ENCODE measurements at regions not wholly inside any gene's neighbourhood (a gene's known extent, or its start where the extent isn't known, plus 50 kb on each side); places are given as distances from the start of the nearest gene placed in this dataset.

GRCh38 chr13:111561091-111561781, 240.8 kb downstream of the TEX29 start:
- Mint-ChIP-seq H3K36me3 (no peaks in the 10 kb centered on the region), H3K27ac (no peak overlapping the region), H3K4me3 (no peak overlapping the region), H3K27me3 (peaks cover 3 to 26% of the 10 kb centered on the region in 2 donors), H3K4me1 (no peaks in the 10 kb centered on the region), H3K9me3 (no peaks in the 10 kb centered on the region)
- H3K27ac ChIP-seq (ENCODE audit: low read depth, low read length): no peak overlapping the region
- H3K27me3 ChIP-seq (ENCODE audit: insufficient read depth, low read length, poor library complexity, severe bottlenecking): no peaks in the 10 kb centered on the region
- no peaks in the 10 kb centered on the region for H3K36me3 ChIP-seq (ENCODE audit: insufficient read depth, low read length)
- H3K9me3 ChIP-seq (ENCODE audit: low read length): no peaks in the 10 kb centered on the region
- no peak for DNase-seq
- POLR2A ChIA-PET: no interaction called here
- no peak overlapping the region for H3K4me3 ChIP-seq (ENCODE audit: low read length)
- CTCF ChIA-PET: no interaction called here
- no peaks in the 10 kb centered on the region for H3K4me1 ChIP-seq (ENCODE audit: insufficient read depth, low read length)

- Mint-ChIP-seq H3K27me3 (peaks cover 3 to 22% of the 10 kb centered on the region in 2 donors), H3K9me3 (peaks cover 0 to 1% (median 0%) of the 10 kb centered on the region in 5 donors), H3K27ac (no peak overlapping the region), H3K4me3 (no peak overlapping the region), H3K36me3 (no peaks in the 10 kb centered on the region), H3K4me1 (no peaks in the 10 kb centered on the region)
- no peak for DNase-seq
- Histone ChIP-seq H3K4me3 (ENCODE audit: low read length) (no peak overlapping the region), H3K27ac (ENCODE audit: low read depth, low read length) (no peak overlapping the region), H3K36me3 (ENCODE audit: insufficient read depth, low read length) (no peaks in the 10 kb centered on the region), H3K9me3 (ENCODE audit: low read length) (no peaks in the 10 kb centered on the region), H3K4me1 (ENCODE audit: insufficient read depth, low read length) (no peaks in the 10 kb centered on the region), H3K27me3 (ENCODE audit: insufficient read depth, low read length, poor library complexity, severe bottlenecking) (no peaks in the 10 kb centered on the region)
- ChIA-PET POLR2A (no interaction called here), CTCF (no interaction called here)
These were observed 242.3 kb downstream of the TEX29 start for GRCh38 chr13:111562716-111563115.

DNA sequence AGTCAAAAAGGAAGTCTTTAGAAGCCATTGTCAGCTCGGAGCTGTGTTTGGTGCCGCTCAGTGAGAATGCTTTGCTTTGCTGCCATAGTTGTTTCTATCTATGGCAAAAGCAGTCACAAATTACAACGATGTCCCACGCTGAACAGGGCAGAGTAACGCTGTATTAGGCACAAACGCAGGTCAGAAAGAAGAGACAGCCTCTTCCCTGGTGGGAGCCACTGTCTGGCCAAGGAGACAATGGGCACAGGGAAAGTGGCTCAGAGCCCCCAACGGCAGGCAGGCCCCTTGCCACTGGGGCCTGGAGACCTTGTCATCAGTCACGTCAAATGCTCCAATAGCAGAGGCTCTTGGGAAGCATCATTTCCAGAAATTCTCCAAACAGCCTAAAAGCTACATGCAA, 244.2 kb downstream of the TEX29 start:
- H3K27me3 Mint-ChIP-seq: peaks cover 6 to 17% of the 10 kb centered on the region in 2 donors
- H3K36me3 Mint-ChIP-seq: no peaks in the 10 kb centered on the region
- POLR2A ChIA-PET: no interaction called here
- DNase-seq: no peak
- H3K4me3 Mint-ChIP-seq: no peak overlapping the region
- no peak overlapping the region for H3K4me3 ChIP-seq (ENCODE audit: low read length)
- no peak overlapping the region for H3K27ac ChIP-seq (ENCODE audit: low read depth, low read length)
- no peaks in the 10 kb centered on the region for H3K36me3 ChIP-seq (ENCODE audit: insufficient read depth, low read length)
- H3K4me1 Mint-ChIP-seq: no peaks in the 10 kb centered on the region
- H3K27me3 ChIP-seq (ENCODE audit: insufficient read depth, low read length, poor library complexity, severe bottlenecking): no peaks in the 10 kb centered on the region
- no peaks in the 10 kb centered on the region for H3K9me3 ChIP-seq (ENCODE audit: low read length)
- H3K27ac Mint-ChIP-seq: no peak overlapping the region
- H3K4me1 ChIP-seq (ENCODE audit: insufficient read depth, low read length): no peaks in the 10 kb centered on the region
- CTCF ChIA-PET: no interaction called here
- peaks cover 0 to 3% (median 0%) of the 10 kb centered on the region in 5 donors for H3K9me3 Mint-ChIP-seq

- ChIA-PET POLR2A (no interaction called here), CTCF (no interaction called here)
- Histone ChIP-seq H3K4me1 (ENCODE audit: insufficient read depth, low read length) (no peaks in the 10 kb centered on the region), H3K27me3 (ENCODE audit: insufficient read depth, low read length, poor library complexity, severe bottlenecking) (no peaks in the 10 kb centered on the region), H3K9me3 (ENCODE audit: low read length) (no peaks in the 10 kb centered on the region), H3K27ac (ENCODE audit: low read depth, low read length) (no peak overlapping the region), H3K4me3 (ENCODE audit: low read length) (no peak overlapping the region), H3K36me3 (ENCODE audit: insufficient read depth, low read length) (no peaks in the 10 kb centered on the region)
- H3K9me3 Mint-ChIP-seq: peaks cover 0 to 3% (median 0%) of the 10 kb centered on the region in 5 donors
- DNase-seq: no peak
- no peak overlapping the region for H3K27ac Mint-ChIP-seq
- H3K4me3 Mint-ChIP-seq: no peak overlapping the region
- no peaks in the 10 kb centered on the region for H3K36me3 Mint-ChIP-seq
- peaks cover 4 to 21% of the 10 kb centered on the region in 2 donors for H3K27me3 Mint-ChIP-seq
- H3K4me1 Mint-ChIP-seq: no peaks in the 10 kb centered on the region
These were observed 245.0 kb downstream of the TEX29 start for GRCh38 chr13:111565400-111565799.

GRCh38 chr13:111566567-111566966, 246.1 kb downstream of the TEX29 start:
- Histone ChIP-seq H3K36me3 (ENCODE audit: insufficient read depth, low read length) (no peaks in the 10 kb centered on the region), H3K4me1 (ENCODE audit: insufficient read depth, low read length) (no peaks in the 10 kb centered on the region), H3K27ac (ENCODE audit: low read depth, low read length) (no peak overlapping the region), H3K27me3 (ENCODE audit: insufficient read depth, low read length, poor library complexity, severe bottlenecking) (no peaks in the 10 kb centered on the region), H3K4me3 (ENCODE audit: low read length) (no peak overlapping the region), H3K9me3 (ENCODE audit: low read length) (no peaks in the 10 kb centered on the region)
- Mint-ChIP-seq H3K27me3 (peaks cover 4 to 15% of the 10 kb centered on the region in 2 donors), H3K9me3 (peaks cover 0 to 3% (median 0%) of the 10 kb centered on the region in 5 donors), H3K4me3 (no peak overlapping the region), H3K27ac (no peak overlapping the region), H3K36me3 (no peaks in the 10 kb centered on the region), H3K4me1 (no peaks in the 10 kb centered on the region)
- DNase-seq: no peak
- POLR2A ChIA-PET: no interaction called here
- CTCF ChIA-PET: no interaction called here

DNA sequence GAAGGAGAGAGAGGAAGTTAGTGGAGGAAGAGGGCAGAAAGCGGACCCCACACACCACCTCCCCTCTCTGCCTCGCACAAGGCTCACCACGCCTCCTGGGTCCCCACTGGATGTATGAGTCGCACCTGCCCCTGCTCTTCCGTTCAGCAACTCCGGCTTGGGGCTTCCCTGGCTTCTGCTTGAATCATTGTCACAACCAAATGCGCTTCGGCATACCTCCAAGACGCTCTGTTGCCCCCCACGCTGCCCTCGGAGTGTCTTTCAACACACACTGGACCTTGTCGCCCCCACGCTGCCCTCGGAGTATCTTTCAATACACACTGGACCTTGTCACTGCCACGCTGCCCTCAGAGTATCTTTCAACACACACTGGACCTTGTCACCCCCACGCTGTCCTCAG, 247.2 kb downstream of the TEX29 start:
- H3K4me1 ChIP-seq (ENCODE audit: insufficient read depth, low read length): no peaks in the 10 kb centered on the region
- DNase-seq: no peak
- H3K4me3 ChIP-seq (ENCODE audit: low read length): no peak overlapping the region
- Mint-ChIP-seq H3K9me3 (peaks cover 0 to 3% (median 2%) of the 10 kb centered on the region in 5 donors), H3K27ac (no peak overlapping the region), H3K36me3 (no peaks in the 10 kb centered on the region), H3K4me3 (no peak overlapping the region), H3K4me1 (no peaks in the 10 kb centered on the region), H3K27me3 (peaks cover 4 to 12% of the 10 kb centered on the region in 2 donors)
- no peak overlapping the region for H3K27ac ChIP-seq (ENCODE audit: low read depth, low read length)
- CTCF ChIA-PET: no interaction called here
- no peaks in the 10 kb centered on the region for H3K36me3 ChIP-seq (ENCODE audit: insufficient read depth, low read length)
- H3K27me3 ChIP-seq (ENCODE audit: insufficient read depth, low read length, poor library complexity, severe bottlenecking): no peaks in the 10 kb centered on the region
- H3K9me3 ChIP-seq (ENCODE audit: low read length): no peaks in the 10 kb centered on the region
- POLR2A ChIA-PET: no interaction called here

DNA sequence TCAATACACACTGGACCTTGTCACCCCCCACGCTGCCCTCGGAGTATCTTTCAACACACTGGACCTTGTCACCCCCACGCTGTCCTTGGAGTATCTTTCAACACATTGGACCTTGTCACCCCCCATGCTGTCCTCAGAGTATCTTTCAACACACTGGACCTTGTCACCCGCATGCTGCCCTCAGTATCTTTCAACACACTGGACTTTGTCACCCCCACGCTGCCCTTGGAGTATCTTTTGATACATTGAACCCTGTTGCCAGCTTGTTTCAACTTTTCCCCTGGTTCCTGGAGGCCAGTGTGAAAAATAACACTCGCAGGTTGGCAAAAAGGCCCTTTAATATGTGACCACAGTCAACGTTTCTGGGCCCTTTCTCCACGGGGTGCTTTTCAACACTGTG, 247.8 kb downstream of the TEX29 start:
- peak overlapping the region in 1 of 8 donors; percentile 74 for H3K27ac Mint-ChIP-seq
- CTCF ChIA-PET: no interaction called here
- peaks cover 4 to 12% of the 10 kb centered on the region in 2 donors for H3K27me3 Mint-ChIP-seq
- no peaks in the 10 kb centered on the region for H3K27me3 ChIP-seq (ENCODE audit: insufficient read depth, low read length, poor library complexity, severe bottlenecking)
- H3K36me3 ChIP-seq (ENCODE audit: insufficient read depth, low read length): no peaks in the 10 kb centered on the region
- peaks cover 0 to 3% (median 2%) of the 10 kb centered on the region in 5 donors for H3K9me3 Mint-ChIP-seq
- no peak overlapping the region for H3K4me3 Mint-ChIP-seq
- H3K4me1 ChIP-seq (ENCODE audit: insufficient read depth, low read length): no peaks in the 10 kb centered on the region
- no peak overlapping the region for H3K4me3 ChIP-seq (ENCODE audit: low read length)
- H3K36me3 Mint-ChIP-seq: no peaks in the 10 kb centered on the region
- POLR2A ChIA-PET: no interaction called here
- H3K4me1 Mint-ChIP-seq: no peaks in the 10 kb centered on the region
- H3K27ac ChIP-seq (ENCODE audit: low read depth, low read length): no peak overlapping the region
- H3K9me3 ChIP-seq (ENCODE audit: low read length): no peaks in the 10 kb centered on the region
- DNase-seq: no peak

GRCh38 chr13:111570911-111571310, 250.5 kb downstream of the TEX29 start:
- no peaks in the 10 kb centered on the region for H3K27me3 ChIP-seq (ENCODE audit: insufficient read depth, low read length, poor library complexity, severe bottlenecking)
- Mint-ChIP-seq H3K36me3 (no peaks in the 10 kb centered on the region), H3K27ac (no peak overlapping the region), H3K4me3 (no peak overlapping the region), H3K4me1 (no peaks in the 10 kb centered on the region), H3K9me3 (peaks cover 8 to 17% (median 13%) of the 10 kb centered on the region in 5 donors), H3K27me3 (peaks cover 4 to 7% of the 10 kb centered on the region in 2 donors)
- no peak overlapping the region for H3K27ac ChIP-seq (ENCODE audit: low read depth, low read length)
- POLR2A ChIA-PET: no interaction called here
- no peaks in the 10 kb centered on the region for H3K36me3 ChIP-seq (ENCODE audit: insufficient read depth, low read length)
- no peak for DNase-seq
- no peak overlapping the region for H3K4me3 ChIP-seq (ENCODE audit: low read length)
- H3K4me1 ChIP-seq (ENCODE audit: insufficient read depth, low read length): no peaks in the 10 kb centered on the region
- H3K9me3 ChIP-seq (ENCODE audit: low read length): no peaks in the 10 kb centered on the region
- CTCF ChIA-PET: no interaction called here
